Activated naive CD4-positive, alpha-beta T cell treated with anti-CD3 and anti-CD28 coated beads for 36 hours (primary cell): ENCODE measurements at regions not wholly inside any gene's neighbourhood (a gene's known extent, or its start where the extent isn't known, plus 50 kb on each side); places are given as distances from the start of the nearest gene placed in this dataset.

Experiments used
- CTCF ChIA-PET: fragments of 350-600 bp; sonication (Branson Sonifier 250); formaldehyde crosslinking; loops from one replicate; lab custom pipeline; 2021; ENCODE audit warnings: antibody characterized with exemption; lab: Charles Lee
- DNase-seq: peaks from one replicate; pipeline ENCODE4 v3.0.0-alpha.2; 2020
- H3K27ac Mint-ChIP-seq: one replicate; pipeline ENCODE4 v1.8.0; 2021; ENCODE audit warnings: mild to moderate bottlenecking, mixed read lengths
- H3K27me3 Mint-ChIP-seq: one replicate; pipeline ENCODE4 v1.8.0; 2021; ENCODE audit warnings: low read depth, mixed read lengths
- H3K36me3 Mint-ChIP-seq: one replicate; pipeline ENCODE4 v1.8.0; 2021; ENCODE audit warnings: low read depth, mixed read lengths
- H3K4me1 Mint-ChIP-seq: one replicate; pipeline ENCODE4 v1.8.0; 2021; ENCODE audit warnings: low read depth, mixed read lengths
- H3K4me3 Mint-ChIP-seq: one replicate; pipeline ENCODE4 v1.8.0; 2021; ENCODE audit warnings: mild to moderate bottlenecking, moderate library complexity, mixed read lengths
- H3K9me3 Mint-ChIP-seq: one replicate; pipeline ENCODE4 v1.8.0; 2021; ENCODE audit warnings: mixed read lengths
- intact Hi-C: fragments of 100-400 bp; cut with micrococcal nuclease; formaldehyde crosslinking; loops from one replicate; pipeline ENCODE4 v1.15.1; 2023

GRCh38 chrX:144809025-144809424 lies 438.3 kb upstream of the SPANXN1 start:
- no peaks in the 10 kb centered on the region for H3K4me1 Mint-ChIP-seq
- no peak for DNase-seq
- CTCF ChIA-PET: no interaction called here
- intact Hi-C loops: no loop called here
- no peaks in the 10 kb centered on the region for H3K27me3 Mint-ChIP-seq
- peaks cover 2% of the 10 kb centered on the region for H3K9me3 Mint-ChIP-seq
- no peak overlapping the region for H3K4me3 Mint-ChIP-seq
- no peak overlapping the region for H3K27ac Mint-ChIP-seq
- H3K36me3 Mint-ChIP-seq: no peaks in the 10 kb centered on the region

- no peak for DNase-seq
- intact Hi-C loops: no loop called here
- no peak overlapping the region for H3K4me3 Mint-ChIP-seq
- H3K4me1 Mint-ChIP-seq: no peaks in the 10 kb centered on the region
- no peaks in the 10 kb centered on the region for H3K36me3 Mint-ChIP-seq
- no peaks in the 10 kb centered on the region for H3K27me3 Mint-ChIP-seq
- H3K27ac Mint-ChIP-seq: no peak overlapping the region
- CTCF ChIA-PET: no interaction called here
- peaks cover 2% of the 10 kb centered on the region for H3K9me3 Mint-ChIP-seq
Measured at GRCh38 chrX:144810539-144810938, 436.8 kb upstream of the SPANXN1 start.

- Mint-ChIP-seq H3K4me3 (no peak overlapping the region), H3K9me3 (no peaks in the 10 kb centered on the region), H3K36me3 (no peaks in the 10 kb centered on the region), H3K27me3 (no peaks in the 10 kb centered on the region), H3K27ac (no peak overlapping the region), H3K4me1 (no peaks in the 10 kb centered on the region)
- CTCF ChIA-PET: no interaction called here
- intact Hi-C loops: no loop called here
- DNase-seq: no peak
Measured at GRCh38 chrX:144819406-144819805, 427.9 kb upstream of the SPANXN1 start.

GRCh38 chrX:144840616-144841015 lies 406.7 kb upstream of the SPANXN1 start:
- H3K4me1 Mint-ChIP-seq: no peaks in the 10 kb centered on the region
- no peak overlapping the region for H3K27ac Mint-ChIP-seq
- no peak overlapping the region for H3K4me3 Mint-ChIP-seq
- H3K9me3 Mint-ChIP-seq: no peaks in the 10 kb centered on the region
- H3K27me3 Mint-ChIP-seq: no peaks in the 10 kb centered on the region
- intact Hi-C loops: no loop called here
- H3K36me3 Mint-ChIP-seq: no peaks in the 10 kb centered on the region
- no peak for DNase-seq
- CTCF ChIA-PET: no interaction called here

- no peaks in the 10 kb centered on the region for H3K4me1 Mint-ChIP-seq
- no peaks in the 10 kb centered on the region for H3K36me3 Mint-ChIP-seq
- peaks cover 1% of the 10 kb centered on the region for H3K9me3 Mint-ChIP-seq
- intact Hi-C loops: no loop called here
- no peak for DNase-seq
- H3K27me3 Mint-ChIP-seq: no peaks in the 10 kb centered on the region
- CTCF ChIA-PET: interaction anchor here (0.5 kb wide), 1 partner anchor 29 kb away, joined by 3 read pairs; no protein-coding TSS in a partner anchor
- no peak overlapping the region for H3K27ac Mint-ChIP-seq
- no peak overlapping the region for H3K4me3 Mint-ChIP-seq
Measured at GRCh38 chrX:144849141-144849540, 398.2 kb upstream of the SPANXN1 start.

- Mint-ChIP-seq H3K27me3 (no peaks in the 10 kb centered on the region), H3K36me3 (no peaks in the 10 kb centered on the region), H3K9me3 (no peaks in the 10 kb centered on the region), H3K4me3 (no peak overlapping the region), H3K27ac (no peak overlapping the region), H3K4me1 (no peaks in the 10 kb centered on the region)
- intact Hi-C loops: no loop called here
- no peak for DNase-seq
- CTCF ChIA-PET: no interaction called here
Measured at GRCh38 chrX:144896323-144896722, 351.0 kb upstream of the SPANXN1 start.

- H3K4me1 Mint-ChIP-seq: no peaks in the 10 kb centered on the region
- CTCF ChIA-PET: no interaction called here
- no peak overlapping the region for H3K4me3 Mint-ChIP-seq
- intact Hi-C loops: no loop called here
- peaks cover 2% of the 10 kb centered on the region for H3K9me3 Mint-ChIP-seq
- H3K36me3 Mint-ChIP-seq: no peaks in the 10 kb centered on the region
- no peaks in the 10 kb centered on the region for H3K27me3 Mint-ChIP-seq
- DNase-seq: no peak
- no peak overlapping the region for H3K27ac Mint-ChIP-seq
Measured at GRCh38 chrX:144901521-144901920, 345.8 kb upstream of the SPANXN1 start.

GRCh38 chrX:144916785-144917184 lies 330.5 kb upstream of the SPANXN1 start:
- intact Hi-C loops: no loop called here
- Mint-ChIP-seq H3K27ac (no peak overlapping the region), H3K36me3 (no peaks in the 10 kb centered on the region), H3K27me3 (no peaks in the 10 kb centered on the region), H3K9me3 (peaks cover 3% of the 10 kb centered on the region), H3K4me3 (no peak overlapping the region), H3K4me1 (no peaks in the 10 kb centered on the region)
- CTCF ChIA-PET: no interaction called here
- DNase-seq: no peak

GRCh38 chrX:144918936-144919335 lies 328.4 kb upstream of the SPANXN1 start:
- DNase-seq: no peak
- no peak overlapping the region for H3K27ac Mint-ChIP-seq
- CTCF ChIA-PET: no interaction called here
- H3K36me3 Mint-ChIP-seq: no peaks in the 10 kb centered on the region
- H3K27me3 Mint-ChIP-seq: no peaks in the 10 kb centered on the region
- no peaks in the 10 kb centered on the region for H3K4me1 Mint-ChIP-seq
- intact Hi-C loops: no loop called here
- peaks cover 1% of the 10 kb centered on the region for H3K9me3 Mint-ChIP-seq
- H3K4me3 Mint-ChIP-seq: no peak overlapping the region

- no peaks in the 10 kb centered on the region for H3K27me3 Mint-ChIP-seq
- no peaks in the 10 kb centered on the region for H3K9me3 Mint-ChIP-seq
- no peak overlapping the region for H3K4me3 Mint-ChIP-seq
- H3K4me1 Mint-ChIP-seq: no peaks in the 10 kb centered on the region
- CTCF ChIA-PET: no interaction called here
- no peak for DNase-seq
- H3K36me3 Mint-ChIP-seq: no peaks in the 10 kb centered on the region
- no peak overlapping the region for H3K27ac Mint-ChIP-seq
- intact Hi-C loops: no loop called here
Measured at GRCh38 chrX:144946666-144947065, 300.6 kb upstream of the SPANXN1 start.
